ENCODE measurements at regions not wholly inside any gene's neighbourhood (a gene's known extent, or its start where the extent isn't known, plus 50 kb on each side); places are given as distances from the start of the nearest gene placed in this dataset.

DNA sequence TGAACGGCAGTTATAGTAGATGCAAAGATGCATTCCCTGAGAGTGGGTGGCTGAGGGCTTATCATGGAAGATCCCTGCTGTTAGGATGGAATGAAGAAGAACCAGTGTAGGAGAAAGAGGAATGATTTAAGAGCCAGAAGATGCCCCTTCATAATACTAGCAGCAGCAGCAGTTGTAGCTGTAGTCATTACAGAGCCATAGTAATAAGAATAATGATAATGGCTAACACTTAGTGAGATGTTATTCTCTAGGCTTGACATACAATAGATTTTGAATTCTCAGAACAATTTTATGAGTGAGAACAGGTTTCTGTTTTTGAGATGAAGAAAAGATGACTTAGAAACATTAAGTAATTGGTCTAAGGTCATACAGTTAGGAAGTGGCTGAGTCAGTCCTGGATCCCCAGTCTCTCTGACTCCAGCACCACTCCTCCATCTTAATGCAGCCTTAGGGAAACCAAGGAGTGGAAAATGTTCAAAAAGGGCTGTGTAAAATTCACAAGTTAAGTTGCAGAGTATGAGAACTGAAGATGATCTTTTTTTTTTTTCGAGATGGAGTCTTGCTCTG is 459.4 kb upstream of the SGCD start:
- in situ Hi-C loops (cut with MboI), result no loop called here
- FAIRE-seq, result no peak
- Histone ChIP-seq H3K27ac (ENCODE audit: extremely low read depth, low read depth, low read length) (no peak overlapping the region), H4K20me1 (replicated peaks; ENCODE audit: control insufficient read depth, insufficient read depth, low read length) (no peaks in the 10 kb centered on the region), H3K9ac (ENCODE audit: insufficient read depth in 1 of 2, low read depth in 2 of 2, low read length in 2 of 2) (no peak overlapping the region), H3K79me2 (ENCODE audit: control insufficient read depth, insufficient read depth, low read length) (no peaks in the 10 kb centered on the region), H3K4me3 (no peak overlapping the region), H3K36me3 (ENCODE audit: control insufficient read depth, insufficient read depth, low read length) (no peaks in the 10 kb centered on the region), H2AFZ (ENCODE audit: low read depth, low read length) (no peak overlapping the region), H3K9me3 (replicated peaks; ENCODE audit: control insufficient read depth, insufficient read depth, low read depth, low read length) (no peaks in the 10 kb centered on the region), H3K4me1 (replicated peaks in 1 of 2; ENCODE audit: control insufficient read depth in 2 of 2, insufficient read depth in 2 of 2, low read length in 2 of 2) (no peaks in the 10 kb centered on the region), H3K9me1 (ENCODE audit: control insufficient read depth, insufficient read depth, low read length) (no peaks in the 10 kb centered on the region), H3K27me3 (ENCODE audit: control insufficient read depth in 2 of 2, insufficient read depth in 2 of 2, low read length in 2 of 2) (no peaks in the 10 kb centered on the region), H3K4me2 (ENCODE audit: insufficient read depth, low read length) (no peak overlapping the region)
- TF ChIP-seq ZNF165 (CRISPR knock-in tag; IDR thresholded peaks at IDR 0.05; ENCODE audit: borderline replicate concordance) (no peak), ZNF444 (CRISPR knock-in tag; IDR thresholded peaks at IDR 0.05) (no peak), SREBF2 (CRISPR knock-in tag; IDR thresholded peaks at IDR 0.05) (no peak), TSC22D4 (tag; IDR thresholded peaks at IDR 0.05) (no peak), SIX5 (IDR thresholded peaks at IDR 0.05; ENCODE audit: borderline replicate concordance in 1 of 2, insufficient read depth in 1 of 2, low read depth in 1 of 2, low read length in 2 of 2) (no peak), HMGN3 (IDR thresholded peaks at IDR 0.05; ENCODE audit: borderline replicate concordance, extremely low read depth, insufficient read length, low read depth, low read length) (no peak), BHLHE40 (IDR thresholded peaks at IDR 0.05; ENCODE audit: low read length) (no peak), NFE2 (IDR thresholded peaks at IDR 0.05; ENCODE audit: low read depth) (no peak)
- TF ChIP-seq, protein P1, sequence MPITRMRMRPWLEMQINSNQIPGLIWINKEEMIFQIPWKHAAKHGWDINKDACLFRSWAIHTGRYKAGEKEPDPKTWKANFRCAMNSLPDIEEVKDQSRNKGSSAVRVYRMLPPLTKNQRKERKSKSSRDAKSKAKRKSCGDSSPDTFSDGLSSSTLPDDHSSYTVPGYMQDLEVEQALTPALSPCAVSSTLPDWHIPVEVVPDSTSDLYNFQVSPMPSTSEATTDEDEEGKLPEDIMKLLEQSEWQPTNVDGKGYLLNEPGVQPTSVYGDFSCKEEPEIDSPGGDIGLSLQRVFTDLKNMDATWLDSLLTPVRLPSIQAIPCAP (CRISPR knock-in tag; IDR thresholded peaks at IDR 0.05; ENCODE audit: borderline replicate concordance), result no peak
- CTCF ChIA-PET (ENCODE audit: low intra/inter-chr PET ratio), result no interaction called here
- no peak for DNase-seq (ENCODE audit: extremely low read depth in 1 of 4, low spot score in 3 of 4)
- POLR2A ChIA-PET, result no interaction called here
- BruUV-seq (replicated peaks), result no TSS peak
- ATAC-seq, result no peak
- intact Hi-C loops (cut with micrococcal nuclease), result no loop called here
- 0% methylated on average over 2 of the region's 2 CpGs for WGBS (ENCODE audit: insufficient coverage, low coverage, missing lambda C conversion rate)
